Gastroesophageal sphincter (tissue), 3 donors: ENCODE measurements at regions not wholly inside any gene's neighbourhood (a gene's known extent, or its start where the extent isn't known, plus 50 kb on each side); places are given as distances from the start of the nearest gene placed in this dataset.

ENCODE experiments used
- CTCF ChIP-seq, 4 experiments: fragments of 200-600 bp in 2 of 4; fragments of 450-650 bp in 2 of 4; sonication (generic) in 1 of 4; IDR thresholded peaks; one replicate each; pipeline ENCODE4 v1.5.1; 2017 to 2019; ENCODE audit warnings: antibody characterized with exemption in 4 of 4, mild to moderate bottlenecking in 2 of 4, moderate library complexity in 2 of 4
- EP300 ChIP-seq: sonication (generic); formaldehyde crosslinking; IDR thresholded peaks from one replicate; pipeline ENCODE4 v1.6.1; 2017; ENCODE audit warnings: antibody characterized with exemption, mild to moderate bottlenecking
- POLR2A ChIP-seq, 2 donors: fragments of 450-650 bp; IDR thresholded peaks; one replicate each; pipeline ENCODE4 v1.6.1; 2017; ENCODE audit warnings: antibody characterized with exemption in 2 of 2, mild to moderate bottlenecking in 2 of 2, moderate library complexity in 1 of 2

- no peak for TF ChIP-seq CTCF (IDR thresholded peaks at IDR 0.05)
- TF ChIP-seq EP300: no peak
- no peak for TF ChIP-seq POLR2A (IDR thresholded peaks at IDR 0.05)
Measured at GRCh38 chrX:120761810-120762209, 113.9 kb downstream of the CT47B1 start.
